ENCODE measurements at regions not wholly inside any gene's neighbourhood (a gene's known extent, or its start where the extent isn't known, plus 50 kb on each side); places are given as distances from the start of the nearest gene placed in this dataset.

DNA sequence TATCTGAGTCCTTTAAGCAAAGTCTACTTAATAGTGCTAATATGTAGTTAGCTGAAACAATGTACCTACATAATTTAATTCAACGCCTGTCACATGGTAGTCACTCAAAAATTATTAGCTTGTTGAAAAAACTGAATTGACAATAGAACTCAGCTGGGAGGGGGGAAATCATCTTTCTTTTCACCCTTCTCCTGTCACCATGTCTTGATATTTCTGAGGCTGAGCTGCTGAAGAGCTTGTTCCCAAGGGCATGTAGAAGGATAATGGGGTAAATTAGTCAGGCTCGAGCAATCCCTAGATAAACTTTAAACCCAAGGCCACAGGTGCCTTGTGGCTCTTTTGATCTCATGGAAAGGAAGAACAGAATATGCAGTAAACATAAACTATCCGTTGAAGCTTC is 339.6 kb upstream of the LRATD1 start:
- TF ChIP-seq POLR2A (IDR thresholded peaks at IDR 0.05) (no peak), CTCF (IDR thresholded peaks at IDR 0.05) (no peak)

All from vagina (tissue), 2 donors.